Liver (tissue), 8 donors: ENCODE measurements at regions not wholly inside any gene's neighbourhood (a gene's known extent, or its start where the extent isn't known, plus 50 kb on each side); places are given as distances from the start of the nearest gene placed in this dataset.

Experiments
- DNase-seq: peaks from one replicate; pipeline ENCODE4 v3.0.0-alpha.2; 2017; ENCODE audit warnings: low spot score
- H3K27ac ChIP-seq, 2 donors: one replicate each; pipeline ENCODE4 v1.7.0; 2013; ENCODE audit warnings: inconsistent platforms in 2 of 2, low read length in 2 of 2, control low read depth in 1 of 2, low read depth in 1 of 2, mild to moderate bottlenecking in 1 of 2
- H3K27me3 ChIP-seq, 4 donors: one replicate each; pipeline versions ENCODE4 v1.6.1 to v1.7.0; 2013; ENCODE audit warnings: low read length in 3 of 4, inconsistent platforms in 1 of 4, mild to moderate bottlenecking in 1 of 4, moderate library complexity in 1 of 4; ENCODE audit not compliant: control insufficient read depth in 4 of 4, insufficient read depth in 4 of 4
- H3K36me3 ChIP-seq, 4 donors: one replicate each; pipeline versions ENCODE4 v1.6.1 to v1.7.0; 2013; ENCODE audit warnings: low read length in 3 of 4, mild to moderate bottlenecking in 3 of 4, low read depth in 1 of 4, moderate library complexity in 1 of 4; ENCODE audit not compliant: control insufficient read depth in 4 of 4, insufficient read depth in 3 of 4
- H3K4me1 ChIP-seq, 4 donors: one replicate each; pipeline versions ENCODE4 v1.6.1 to v1.7.0; 2013; ENCODE audit warnings: low read length in 3 of 4, mild to moderate bottlenecking in 3 of 4, moderate library complexity in 1 of 4; ENCODE audit not compliant: control insufficient read depth in 4 of 4, insufficient read depth in 4 of 4
- H3K4me3 ChIP-seq, 3 donors: one replicate each; pipeline versions ENCODE4 v1.6.1 to v1.7.0; 2013; ENCODE audit warnings: low read length in 3 of 3, control low read depth in 1 of 3, low read depth in 1 of 3, mild to moderate bottlenecking in 1 of 3
- H3K9ac ChIP-seq, 2 donors: one replicate each; pipeline ENCODE4 v1.7.0; 2013; ENCODE audit warnings: low read length in 2 of 2, mild to moderate bottlenecking in 2 of 2, moderate library complexity in 2 of 2, control low read depth in 1 of 2, low read depth in 1 of 2
- H3K9me3 ChIP-seq, 4 donors: one replicate each; pipeline versions ENCODE4 v1.6.1 to v1.7.0; 2013; ENCODE audit warnings: low read length in 3 of 4; ENCODE audit not compliant: control insufficient read depth in 4 of 4
- ATF3 ChIP-seq: IDR thresholded peaks from 2 replicates; pipeline ENCODE4 v1.6.1; 2016; ENCODE audit warnings: antibody characterized with exemption
- CTCF ChIP-seq: fragments of 150-350 bp; IDR thresholded peaks from 2 replicates; pipeline ENCODE4 v1.5.1; 2017; ENCODE audit warnings: improper control_type of control experiment, low read depth, low read length; ENCODE audit not compliant: missing input control
- EGR1 ChIP-seq, 2 donors: IDR thresholded peaks; 2 replicates each; pipeline ENCODE4 v1.6.1; 2016 to 2018; ENCODE audit warnings: antibody characterized with exemption in 2 of 2, low read depth in 2 of 2
- FOXA1 ChIP-seq: IDR thresholded peaks from 2 replicates; pipeline ENCODE4 v1.6.1; 2016; ENCODE audit warnings: antibody characterized with exemption
- FOXA2 ChIP-seq: IDR thresholded peaks from 2 replicates; pipeline ENCODE4 v1.6.1; 2016; ENCODE audit warnings: antibody characterized with exemption
- GABPA ChIP-seq, 2 donors: IDR thresholded peaks in 1 of 2; conservative IDR thresholded peaks in 1 of 2; 2 replicates each; pipeline ENCODE4 v1.6.1; 2016; ENCODE audit warnings: antibody characterized with exemption in 2 of 2, mild to moderate bottlenecking in 1 of 2, moderate library complexity in 1 of 2
- HNF4A ChIP-seq, 2 donors: conservative IDR thresholded peaks; 2 replicates each; pipeline ENCODE4 v1.6.1; 2016; ENCODE audit warnings: antibody characterized with exemption in 2 of 2, mild to moderate bottlenecking in 2 of 2
- HNF4G ChIP-seq: IDR thresholded peaks from 2 replicates; pipeline ENCODE4 v1.6.1; 2016; ENCODE audit warnings: antibody characterized with exemption
- JUND ChIP-seq, 2 donors: IDR thresholded peaks; 2 replicates each; pipeline ENCODE4 v1.6.1; 2016; ENCODE audit warnings: antibody characterized with exemption in 2 of 2
- MAX ChIP-seq: IDR thresholded peaks from 2 replicates; pipeline ENCODE4 v1.6.1; 2016; ENCODE audit warnings: antibody characterized with exemption
- NR2F2 ChIP-seq: IDR thresholded peaks from 2 replicates; pipeline ENCODE4 v1.6.1; 2016; ENCODE audit warnings: antibody characterized with exemption
- RAD21 ChIP-seq, 2 donors: IDR thresholded peaks; 2 replicates each; pipeline ENCODE4 v1.6.1; 2016; ENCODE audit warnings: antibody characterized with exemption in 2 of 2, mild to moderate bottlenecking in 2 of 2
- REST ChIP-seq: IDR thresholded peaks from 2 replicates; pipeline ENCODE4 v1.6.1; 2016; ENCODE audit warnings: antibody characterized with exemption, mild to moderate bottlenecking
- RXRA ChIP-seq, 2 donors: IDR thresholded peaks; 2 replicates each; pipeline ENCODE4 v1.6.1; 2017 to 2018; ENCODE audit warnings: antibody characterized with exemption in 2 of 2, mild to moderate bottlenecking in 1 of 2
- SP1 ChIP-seq: IDR thresholded peaks from 2 replicates; pipeline ENCODE4 v1.6.1; 2018; ENCODE audit warnings: antibody characterized with exemption, mild to moderate bottlenecking
- TAF1 ChIP-seq: conservative IDR thresholded peaks from 2 replicates; pipeline ENCODE4 v1.6.1; 2016; ENCODE audit warnings: antibody characterized with exemption, mild to moderate bottlenecking
- YY1 ChIP-seq: IDR thresholded peaks from 2 replicates; pipeline ENCODE4 v1.6.1; 2016; ENCODE audit warnings: antibody characterized with exemption, mild to moderate bottlenecking
- ZBTB33 ChIP-seq: IDR thresholded peaks from 2 replicates; pipeline ENCODE4 v1.6.1; 2016; ENCODE audit warnings: antibody characterized with exemption
- whole genome bisulfite sequencing: extraction: QIAGEN DNeasy Blood & Tissue Kit; methylation state at CpG from one replicate; pipeline ENCODE4 v1.1.7; 2013; 5-methylcytosine and 5-hydroxymethylcytosine counted together
- donor health status: healthy.
- donor health status: healthy.
- donor health status: healthy.
- donor health status: healthy.
- donor health status: healthy.

- no peak overlapping the region for H3K27ac ChIP-seq
- H3K4me1 ChIP-seq = peaks cover 3 to 34% (median 22%) of the 10 kb centered on the region in 4 donors
- H3K27me3 ChIP-seq = no peaks in the 10 kb centered on the region
- WGBS = 48% methylated on average over 1 of the region's 1 CpG
- no peaks in the 10 kb centered on the region for H3K9me3 ChIP-seq
- no peak overlapping the region for H3K4me3 ChIP-seq
- TF ChIP-seq FOXA1 = no peak
- peak in 1 of 2 donors; percentile 55 for TF ChIP-seq JUND (IDR thresholded peaks at IDR 0.05)
- peak; percentile 97 for TF ChIP-seq NR2F2
- peak; percentile 32 for TF ChIP-seq SP1
- peak; percentile 59 to 80 for TF ChIP-seq RXRA (IDR thresholded peaks at IDR 0.05)
- TF ChIP-seq MAX = peak; percentile 27
- TF ChIP-seq CTCF = no peak
- TF ChIP-seq HNF4A (conservative IDR thresholded peaks at IDR 0.05) = peak; percentile 91 to 92
- TF ChIP-seq HNF4G = peak; percentile 55
- TF ChIP-seq YY1 = peak; percentile 22
- no peak overlapping the region for H3K9ac ChIP-seq
- DNase-seq = no peak
- H3K36me3 ChIP-seq = no peaks in the 10 kb centered on the region
Measured at GRCh38 chr13:18995259-18995873, 186.3 kb downstream of the TUBA3C start.

GRCh38 chr13:18993884-18994660, 187.6 kb downstream of the TUBA3C start:
- Histone ChIP-seq H3K27me3 (no peaks in the 10 kb centered on the region), H3K9me3 (no peaks in the 10 kb centered on the region), H3K4me3 (no peak overlapping the region), H3K36me3 (no peaks in the 10 kb centered on the region), H3K9ac (no peak overlapping the region), H3K4me1 (peaks cover 3 to 34% (median 22%) of the 10 kb centered on the region in 4 donors), H3K27ac (no peak overlapping the region)
- TF ChIP-seq SP1 = no peak
- TF ChIP-seq EGR1 (IDR thresholded peaks at IDR 0.05; ENCODE audit: low read depth in 2 of 2) = peak in 1 of 2 donors; percentile 8
- peak; percentile 7 for TF ChIP-seq FOXA1
- TF ChIP-seq HNF4G = peak; percentile 73
- no peak for TF ChIP-seq FOXA2
- TF ChIP-seq RXRA (IDR thresholded peaks at IDR 0.05) = peak; percentile 73 to 83
- peak in 1 of 2 donors; percentile 72 for TF ChIP-seq JUND (IDR thresholded peaks at IDR 0.05)
- TF ChIP-seq MAX = peak; percentile 40
- no peak for TF ChIP-seq CTCF
- no peak for TF ChIP-seq ATF3
- TF ChIP-seq TAF1 = no peak
- no peak for TF ChIP-seq RAD21 (IDR thresholded peaks at IDR 0.05)
- TF ChIP-seq GABPA (IDR thresholded peaks at IDR 0.05 in 1 of 2, conservative IDR thresholded peaks at IDR 0.05 in 1 of 2) = no peak
- TF ChIP-seq REST = no peak
- TF ChIP-seq NR2F2 = peak; percentile 99
- TF ChIP-seq YY1 = no peak
- peak; percentile 44 for TF ChIP-seq ZBTB33
- TF ChIP-seq HNF4A (conservative IDR thresholded peaks at IDR 0.05) = peak; percentile 96 to 98
- no peak for DNase-seq
- 22% methylated on average over 2 of the region's 2 CpGs for WGBS
